Breast epithelium (tissue), 3 donors: ENCODE measurements at regions not wholly inside any gene's neighbourhood (a gene's known extent, or its start where the extent isn't known, plus 50 kb on each side); places are given as distances from the start of the nearest gene placed in this dataset.

Experiments used
- CTCF ChIP-seq, 3 donors: fragments of 450-650 bp; IDR thresholded peaks; one replicate each; pipeline ENCODE4 v1.5.1; 2016 to 2017; ENCODE audit warnings: antibody characterized with exemption in 3 of 3, mild to moderate bottlenecking in 3 of 3, moderate library complexity in 3 of 3
- POLR2AphosphoS5 ChIP-seq, 3 donors: sonication (generic); formaldehyde crosslinking; IDR thresholded peaks; one replicate each; pipeline ENCODE4 v1.6.1; 2017; ENCODE audit warnings: antibody characterized with exemption in 3 of 3

DNA sequence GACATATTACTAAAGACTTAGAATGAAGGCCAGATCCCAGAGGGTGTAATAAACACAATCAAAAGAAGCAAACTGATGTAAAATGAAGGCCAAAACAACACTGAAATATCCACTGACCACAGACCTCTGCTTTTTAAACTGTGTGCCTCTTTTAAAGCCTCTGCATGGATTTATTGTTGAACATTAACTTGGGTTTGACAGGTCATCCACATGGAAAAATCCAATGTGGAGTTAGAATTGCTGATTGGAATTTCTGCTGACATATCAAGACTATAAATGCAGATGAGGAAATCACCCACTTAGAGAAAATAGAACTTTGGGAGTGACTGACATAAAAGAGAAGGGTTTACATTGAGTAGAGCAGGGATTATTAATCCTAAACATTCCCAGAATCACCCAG lies 853.9 kb upstream of the RAG2 start:
- TF ChIP-seq POLR2AphosphoS5 (IDR thresholded peaks at IDR 0.05) = no peak
- no peak for TF ChIP-seq CTCF (IDR thresholded peaks at IDR 0.05)
